ENCODE measurements at regions not wholly inside any gene's neighbourhood (a gene's known extent, or its start where the extent isn't known, plus 50 kb on each side); places are given as distances from the start of the nearest gene placed in this dataset.

- TF ChIP-seq, protein P1, sequence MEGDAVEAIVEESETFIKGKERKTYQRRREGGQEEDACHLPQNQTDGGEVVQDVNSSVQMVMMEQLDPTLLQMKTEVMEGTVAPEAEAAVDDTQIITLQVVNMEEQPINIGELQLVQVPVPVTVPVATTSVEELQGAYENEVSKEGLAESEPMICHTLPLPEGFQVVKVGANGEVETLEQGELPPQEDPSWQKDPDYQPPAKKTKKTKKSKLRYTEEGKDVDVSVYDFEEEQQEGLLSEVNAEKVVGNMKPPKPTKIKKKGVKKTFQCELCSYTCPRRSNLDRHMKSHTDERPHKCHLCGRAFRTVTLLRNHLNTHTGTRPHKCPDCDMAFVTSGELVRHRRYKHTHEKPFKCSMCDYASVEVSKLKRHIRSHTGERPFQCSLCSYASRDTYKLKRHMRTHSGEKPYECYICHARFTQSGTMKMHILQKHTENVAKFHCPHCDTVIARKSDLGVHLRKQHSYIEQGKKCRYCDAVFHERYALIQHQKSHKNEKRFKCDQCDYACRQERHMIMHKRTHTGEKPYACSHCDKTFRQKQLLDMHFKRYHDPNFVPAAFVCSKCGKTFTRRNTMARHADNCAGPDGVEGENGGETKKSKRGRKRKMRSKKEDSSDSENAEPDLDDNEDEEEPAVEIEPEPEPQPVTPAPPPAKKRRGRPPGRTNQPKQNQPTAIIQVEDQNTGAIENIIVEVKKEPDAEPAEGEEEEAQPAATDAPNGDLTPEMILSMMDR (IDR thresholded peaks at IDR 0.05; ENCODE audit: low read length), result no peak
- TF ChIP-seq EZH2phosphoT487 (IDR thresholded peaks at IDR 0.05; ENCODE audit: low read length) (no peak), EZH2 (optimal IDR thresholded peaks at IDR 0.05; ENCODE audit: low read depth, low read length) (no peak)
These were observed 534.1 kb downstream of the PCDH17 start for GRCh38 chr13:58165617-58166016.
